ENCODE measurements at regions not wholly inside any gene's neighbourhood (a gene's known extent, or its start where the extent isn't known, plus 50 kb on each side); places are given as distances from the start of the nearest gene placed in this dataset.

DNA sequence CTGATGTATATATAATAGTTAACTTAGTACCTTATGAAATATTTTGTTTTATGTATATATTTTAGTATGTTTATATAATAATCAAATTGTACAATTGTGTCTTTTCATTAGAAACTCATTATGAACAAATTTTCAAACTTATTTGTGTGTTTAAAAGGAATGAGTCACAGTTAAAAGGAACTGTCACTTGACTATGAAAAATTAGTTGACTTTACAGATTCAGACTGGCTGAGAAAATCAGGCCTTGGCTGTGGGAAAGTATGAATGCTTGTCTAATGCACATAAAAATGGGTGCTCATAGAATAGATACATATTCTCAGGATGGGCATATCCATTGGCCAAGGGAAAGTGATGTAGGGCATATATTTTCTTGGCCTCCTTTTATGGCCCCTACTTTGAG, 576.8 kb downstream of the SATB2 start:
- H3K4me1 ChIP-seq (ENCODE audit: control insufficient read depth, extremely low read depth, insufficient read depth, low read length), result no peaks in the 10 kb centered on the region
- H3K27ac ChIP-seq (ENCODE audit: control insufficient read depth, insufficient read depth, low read length), result no peak overlapping the region
- H3K4me3 ChIP-seq (ENCODE audit: control insufficient read depth in 2 of 3, extremely low read depth in 1 of 3, insufficient read depth in 2 of 3, low read depth in 1 of 3, low read length in 3 of 3), result no peak overlapping the region
- no peaks in the 10 kb centered on the region for H3K79me2 ChIP-seq (ENCODE audit: control insufficient read depth, insufficient read depth, low read length)
- H3K27me3 ChIP-seq (ENCODE audit: control insufficient read depth, extremely low read depth, insufficient read depth, low read length), result no peaks in the 10 kb centered on the region
- H3K36me3 ChIP-seq (ENCODE audit: control insufficient read depth in 2 of 2, extremely low read depth in 1 of 2, insufficient read depth in 2 of 2, low read length in 2 of 2), result no peaks in the 10 kb centered on the region
- H3K4me2 ChIP-seq (ENCODE audit: control insufficient read depth, extremely low read depth, insufficient read depth, low read depth, low read length), result no peak overlapping the region
- H3K9me3 ChIP-seq (ENCODE audit: control insufficient read depth, low read depth, low read length), result no peaks in the 10 kb centered on the region
- FAIRE-seq, result no peak
- H3K9me1 ChIP-seq (ENCODE audit: control insufficient read depth, extremely low read depth, insufficient read depth, low read length), result no peaks in the 10 kb centered on the region
- dilution Hi-C loops (cut with MboI; ENCODE audit: extremely low pct_ligation_motif_present, low sequenced_read_pairs), result no loop called here
- no peaks in the 10 kb centered on the region for H4K20me1 ChIP-seq (ENCODE audit: control insufficient read depth, extremely low read depth, insufficient read depth, low read length)
- no peak for DNase-seq (ENCODE audit: low read depth, low spot score)
- no peak for TF ChIP-seq EZH2 (IDR thresholded peaks at IDR 0.05; ENCODE audit: low read length)
- H3K9ac ChIP-seq (ENCODE audit: control insufficient read depth, extremely low read depth, insufficient read depth, low read length), result no peak overlapping the region
- H2AFZ ChIP-seq (ENCODE audit: control insufficient read depth, low read length), result no peak overlapping the region

DNA sequence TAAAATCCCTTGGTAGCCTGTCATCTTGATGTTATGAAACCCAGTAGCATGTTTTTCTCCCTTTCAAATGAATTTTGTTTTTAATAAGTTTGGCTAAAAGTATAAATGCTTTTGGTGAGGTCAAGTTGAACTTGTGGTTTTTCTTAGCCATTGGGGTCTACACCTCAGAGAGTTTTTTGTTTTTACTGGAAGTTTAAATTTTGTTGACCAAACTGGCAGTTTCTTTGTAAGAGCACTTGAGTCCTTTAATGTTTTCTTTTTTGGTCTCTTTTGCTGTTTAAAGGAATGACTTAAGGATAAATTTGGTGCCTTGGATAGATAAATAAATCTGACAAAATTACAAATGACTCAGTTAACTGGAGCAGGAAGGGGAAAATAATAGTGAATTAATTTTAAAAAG, 577.3 kb downstream of the SATB2 start:
- dilution Hi-C loops (cut with MboI; ENCODE audit: extremely low pct_ligation_motif_present, low sequenced_read_pairs), result no loop called here
- DNase-seq (ENCODE audit: low read depth, low spot score) (no peak), FAIRE-seq (no peak)
- Histone ChIP-seq H3K4me2 (ENCODE audit: control insufficient read depth, extremely low read depth, insufficient read depth, low read depth, low read length) (no peak overlapping the region), H3K27me3 (ENCODE audit: control insufficient read depth, extremely low read depth, insufficient read depth, low read length) (no peaks in the 10 kb centered on the region), H3K9me1 (ENCODE audit: control insufficient read depth, extremely low read depth, insufficient read depth, low read length) (no peaks in the 10 kb centered on the region), H2AFZ (ENCODE audit: control insufficient read depth, low read length) (no peak overlapping the region), H3K4me3 (ENCODE audit: control insufficient read depth in 2 of 3, extremely low read depth in 1 of 3, insufficient read depth in 2 of 3, low read depth in 1 of 3, low read length in 3 of 3) (no peak overlapping the region), H3K4me1 (ENCODE audit: control insufficient read depth, extremely low read depth, insufficient read depth, low read length) (no peaks in the 10 kb centered on the region), H3K9me3 (ENCODE audit: control insufficient read depth, low read depth, low read length) (no peaks in the 10 kb centered on the region), H3K9ac (ENCODE audit: control insufficient read depth, extremely low read depth, insufficient read depth, low read length) (no peak overlapping the region), H3K36me3 (ENCODE audit: control insufficient read depth in 2 of 2, extremely low read depth in 1 of 2, insufficient read depth in 2 of 2, low read length in 2 of 2) (no peaks in the 10 kb centered on the region), H3K27ac (ENCODE audit: control insufficient read depth, insufficient read depth, low read length) (no peak overlapping the region), H3K79me2 (ENCODE audit: control insufficient read depth, insufficient read depth, low read length) (no peaks in the 10 kb centered on the region), H4K20me1 (ENCODE audit: control insufficient read depth, extremely low read depth, insufficient read depth, low read length) (no peaks in the 10 kb centered on the region)
- TF ChIP-seq, protein P1, sequence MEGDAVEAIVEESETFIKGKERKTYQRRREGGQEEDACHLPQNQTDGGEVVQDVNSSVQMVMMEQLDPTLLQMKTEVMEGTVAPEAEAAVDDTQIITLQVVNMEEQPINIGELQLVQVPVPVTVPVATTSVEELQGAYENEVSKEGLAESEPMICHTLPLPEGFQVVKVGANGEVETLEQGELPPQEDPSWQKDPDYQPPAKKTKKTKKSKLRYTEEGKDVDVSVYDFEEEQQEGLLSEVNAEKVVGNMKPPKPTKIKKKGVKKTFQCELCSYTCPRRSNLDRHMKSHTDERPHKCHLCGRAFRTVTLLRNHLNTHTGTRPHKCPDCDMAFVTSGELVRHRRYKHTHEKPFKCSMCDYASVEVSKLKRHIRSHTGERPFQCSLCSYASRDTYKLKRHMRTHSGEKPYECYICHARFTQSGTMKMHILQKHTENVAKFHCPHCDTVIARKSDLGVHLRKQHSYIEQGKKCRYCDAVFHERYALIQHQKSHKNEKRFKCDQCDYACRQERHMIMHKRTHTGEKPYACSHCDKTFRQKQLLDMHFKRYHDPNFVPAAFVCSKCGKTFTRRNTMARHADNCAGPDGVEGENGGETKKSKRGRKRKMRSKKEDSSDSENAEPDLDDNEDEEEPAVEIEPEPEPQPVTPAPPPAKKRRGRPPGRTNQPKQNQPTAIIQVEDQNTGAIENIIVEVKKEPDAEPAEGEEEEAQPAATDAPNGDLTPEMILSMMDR (optimal IDR thresholded peaks at IDR 0.05 in 1 of 3, IDR thresholded peaks at IDR 0.05 in 1 of 3, conservative IDR thresholded peaks at IDR 0.05 in 1 of 3; ENCODE audit: extremely low read depth in 1 of 3, insufficient read depth in 2 of 3, low read length in 3 of 3), result no peak
- no peak for TF ChIP-seq EZH2 (IDR thresholded peaks at IDR 0.05; ENCODE audit: low read length)

DNA sequence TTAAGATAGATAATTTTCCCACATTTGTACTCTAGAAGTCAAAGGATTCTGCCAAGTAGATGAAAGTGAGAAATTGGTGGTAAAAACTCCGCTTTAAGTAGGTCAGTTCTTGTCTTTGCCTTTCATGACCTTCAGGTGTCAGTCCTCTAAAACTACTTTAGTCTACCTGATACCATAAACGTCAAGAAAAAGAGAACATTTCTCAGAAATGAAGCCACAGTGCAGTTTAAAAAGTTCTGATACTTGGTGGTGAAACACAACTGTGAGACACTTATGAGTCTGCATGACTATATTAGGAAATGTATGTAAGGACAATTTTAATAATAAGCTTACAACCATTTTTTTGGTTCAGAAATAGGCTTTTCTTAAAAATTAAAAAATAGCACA, 583.3 kb downstream of the SATB2 start:
- H3K9me1 ChIP-seq (ENCODE audit: control insufficient read depth, extremely low read depth, insufficient read depth, low read length), result no peaks in the 10 kb centered on the region
- FAIRE-seq, result no peak
- dilution Hi-C loops (cut with MboI; ENCODE audit: extremely low pct_ligation_motif_present, low sequenced_read_pairs), result no loop called here

More for the DNA sequence above, 583.3 kb downstream of the SATB2 start:
- Histone ChIP-seq H3K4me3 (ENCODE audit: control insufficient read depth in 2 of 3, extremely low read depth in 1 of 3, insufficient read depth in 2 of 3, low read depth in 1 of 3, low read length in 3 of 3) (no peak overlapping the region), H3K9me3 (ENCODE audit: control insufficient read depth, low read depth, low read length) (no peaks in the 10 kb centered on the region), H3K79me2 (ENCODE audit: control insufficient read depth, insufficient read depth, low read length) (no peaks in the 10 kb centered on the region), H3K27ac (ENCODE audit: control insufficient read depth, insufficient read depth, low read length) (no peak overlapping the region), H3K36me3 (ENCODE audit: control insufficient read depth in 2 of 2, extremely low read depth in 1 of 2, insufficient read depth in 2 of 2, low read length in 2 of 2) (no peaks in the 10 kb centered on the region), H2AFZ (ENCODE audit: control insufficient read depth, low read length) (no peak overlapping the region), H3K27me3 (ENCODE audit: control insufficient read depth, extremely low read depth, insufficient read depth, low read length) (no peaks in the 10 kb centered on the region), H4K20me1 (ENCODE audit: control insufficient read depth, extremely low read depth, insufficient read depth, low read length) (no peaks in the 10 kb centered on the region), H3K9ac (ENCODE audit: control insufficient read depth, extremely low read depth, insufficient read depth, low read length) (no peak overlapping the region), H3K4me1 (ENCODE audit: control insufficient read depth, extremely low read depth, insufficient read depth, low read length) (no peaks in the 10 kb centered on the region), H3K4me2 (ENCODE audit: control insufficient read depth, extremely low read depth, insufficient read depth, low read depth, low read length) (no peak overlapping the region)
- no peak for DNase-seq (ENCODE audit: low read depth, low spot score)
- TF ChIP-seq, protein P1 (optimal IDR thresholded peaks at IDR 0.05 in 1 of 3, IDR thresholded peaks at IDR 0.05 in 1 of 3, conservative IDR thresholded peaks at IDR 0.05 in 1 of 3; ENCODE audit: extremely low read depth in 1 of 3, insufficient read depth in 2 of 3, low read length in 3 of 3), result no peak
- no peak for TF ChIP-seq EZH2 (IDR thresholded peaks at IDR 0.05; ENCODE audit: low read length)

All from keratinocyte (primary cell).